ENCODE measurements at regions not wholly inside any gene's neighbourhood (a gene's known extent, or its start where the extent isn't known, plus 50 kb on each side); places are given as distances from the start of the nearest gene placed in this dataset.

DNA sequence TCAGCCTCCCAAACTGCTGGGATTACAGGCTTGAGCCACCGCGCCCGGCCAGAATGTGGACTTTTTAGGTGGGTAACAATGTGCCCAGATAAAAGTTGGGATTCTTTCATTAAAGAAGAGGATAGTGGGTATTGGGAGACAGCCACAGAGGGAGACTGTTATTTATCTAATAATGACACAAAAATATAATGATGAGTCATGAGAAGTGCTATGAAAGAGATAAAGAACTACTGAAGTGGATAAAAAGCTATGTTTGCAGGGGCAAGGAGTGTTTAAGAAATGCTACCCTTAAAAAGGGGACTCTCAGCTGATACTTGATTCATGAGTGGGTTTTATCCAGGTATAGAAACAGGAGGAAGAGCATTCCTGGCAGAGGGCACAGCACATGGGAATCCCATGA, 143.6 kb upstream of the ERCC6L2 start:
- ATAC-seq (no peak), DNase-seq (ENCODE audit: low read depth, low spot score) (no peak)
- H3K27ac ChIP-seq (ENCODE audit: low read depth, low read length): no peak overlapping the region
- no peaks in the 10 kb centered on the region for H3K79me2 ChIP-seq (ENCODE audit: insufficient read depth, low read length)
- TF ChIP-seq SIN3A (IDR thresholded peaks at IDR 0.05; ENCODE audit: low read depth) (no peak), ZNF274 (IDR thresholded peaks at IDR 0.05; ENCODE audit: low read depth, low read length) (no peak), ELF1 (IDR thresholded peaks at IDR 0.05; ENCODE audit: borderline replicate concordance, low read depth) (no peak), EZH2 (IDR thresholded peaks at IDR 0.05) (no peak), POLR2AphosphoS5 (IDR thresholded peaks at IDR 0.05; ENCODE audit: low read depth, low read length) (no peak), CEBPB (IDR thresholded peaks at IDR 0.05; ENCODE audit: low read depth) (no peak), YY1 (IDR thresholded peaks at IDR 0.05; ENCODE audit: extremely low read depth, insufficient replicate concordance, low read depth, low read length) (no peak), SRF (IDR thresholded peaks at IDR 0.05; ENCODE audit: low read depth) (no peak), EZH2phosphoT487 (IDR thresholded peaks at IDR 0.05; ENCODE audit: borderline replicate concordance) (no peak), EGR1 (IDR thresholded peaks at IDR 0.05; ENCODE audit: low read depth) (no peak), FOSL1 (IDR thresholded peaks at IDR 0.05; ENCODE audit: low read depth) (no peak), CBX3 (IDR thresholded peaks at IDR 0.05; ENCODE audit: low read depth) (no peak), RAD21 (IDR thresholded peaks at IDR 0.05; ENCODE audit: low read depth) (no peak), SP1 (IDR thresholded peaks at IDR 0.05; ENCODE audit: low read depth) (no peak)
- TF ChIP-seq, protein P1, sequence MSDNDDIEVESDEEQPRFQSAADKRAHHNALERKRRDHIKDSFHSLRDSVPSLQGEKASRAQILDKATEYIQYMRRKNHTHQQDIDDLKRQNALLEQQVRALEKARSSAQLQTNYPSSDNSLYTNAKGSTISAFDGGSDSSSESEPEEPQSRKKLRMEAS (IDR thresholded peaks at IDR 0.05): no peak
- TF ChIP-seq, protein P2, sequence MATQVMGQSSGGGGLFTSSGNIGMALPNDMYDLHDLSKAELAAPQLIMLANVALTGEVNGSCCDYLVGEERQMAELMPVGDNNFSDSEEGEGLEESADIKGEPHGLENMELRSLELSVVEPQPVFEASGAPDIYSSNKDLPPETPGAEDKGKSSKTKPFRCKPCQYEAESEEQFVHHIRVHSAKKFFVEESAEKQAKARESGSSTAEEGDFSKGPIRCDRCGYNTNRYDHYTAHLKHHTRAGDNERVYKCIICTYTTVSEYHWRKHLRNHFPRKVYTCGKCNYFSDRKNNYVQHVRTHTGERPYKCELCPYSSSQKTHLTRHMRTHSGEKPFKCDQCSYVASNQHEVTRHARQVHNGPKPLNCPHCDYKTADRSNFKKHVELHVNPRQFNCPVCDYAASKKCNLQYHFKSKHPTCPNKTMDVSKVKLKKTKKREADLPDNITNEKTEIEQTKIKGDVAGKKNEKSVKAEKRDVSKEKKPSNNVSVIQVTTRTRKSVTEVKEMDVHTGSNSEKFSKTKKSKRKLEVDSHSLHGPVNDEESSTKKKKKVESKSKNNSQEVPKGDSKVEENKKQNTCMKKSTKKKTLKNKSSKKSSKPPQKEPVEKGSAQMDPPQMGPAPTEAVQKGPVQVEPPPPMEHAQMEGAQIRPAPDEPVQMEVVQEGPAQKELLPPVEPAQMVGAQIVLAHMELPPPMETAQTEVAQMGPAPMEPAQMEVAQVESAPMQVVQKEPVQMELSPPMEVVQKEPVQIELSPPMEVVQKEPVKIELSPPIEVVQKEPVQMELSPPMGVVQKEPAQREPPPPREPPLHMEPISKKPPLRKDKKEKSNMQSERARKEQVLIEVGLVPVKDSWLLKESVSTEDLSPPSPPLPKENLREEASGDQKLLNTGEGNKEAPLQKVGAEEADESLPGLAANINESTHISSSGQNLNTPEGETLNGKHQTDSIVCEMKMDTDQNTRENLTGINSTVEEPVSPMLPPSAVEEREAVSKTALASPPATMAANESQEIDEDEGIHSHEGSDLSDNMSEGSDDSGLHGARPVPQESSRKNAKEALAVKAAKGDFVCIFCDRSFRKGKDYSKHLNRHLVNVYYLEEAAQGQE (IDR thresholded peaks at IDR 0.05; ENCODE audit: low read depth): no peak
- TF ChIP-seq, protein P3, sequence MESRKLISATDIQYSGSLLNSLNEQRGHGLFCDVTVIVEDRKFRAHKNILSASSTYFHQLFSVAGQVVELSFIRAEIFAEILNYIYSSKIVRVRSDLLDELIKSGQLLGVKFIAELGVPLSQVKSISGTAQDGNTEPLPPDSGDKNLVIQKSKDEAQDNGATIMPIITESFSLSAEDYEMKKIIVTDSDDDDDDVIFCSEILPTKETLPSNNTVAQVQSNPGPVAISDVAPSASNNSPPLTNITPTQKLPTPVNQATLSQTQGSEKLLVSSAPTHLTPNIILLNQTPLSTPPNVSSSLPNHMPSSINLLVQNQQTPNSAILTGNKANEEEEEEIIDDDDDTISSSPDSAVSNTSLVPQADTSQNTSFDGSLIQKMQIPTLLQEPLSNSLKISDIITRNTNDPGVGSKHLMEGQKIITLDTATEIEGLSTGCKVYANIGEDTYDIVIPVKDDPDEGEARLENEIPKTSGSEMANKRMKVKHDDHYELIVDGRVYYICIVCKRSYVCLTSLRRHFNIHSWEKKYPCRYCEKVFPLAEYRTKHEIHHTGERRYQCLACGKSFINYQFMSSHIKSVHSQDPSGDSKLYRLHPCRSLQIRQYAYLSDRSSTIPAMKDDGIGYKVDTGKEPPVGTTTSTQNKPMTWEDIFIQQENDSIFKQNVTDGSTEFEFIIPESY (IDR thresholded peaks at IDR 0.05; ENCODE audit: extremely low read depth, insufficient replicate concordance, low read length): no peak
- H3K9ac ChIP-seq (ENCODE audit: low read length): no peak overlapping the region
- H3K4me1 ChIP-seq (ENCODE audit: control insufficient read depth in 1 of 2, insufficient read depth in 2 of 2, low read length in 2 of 2): no peaks in the 10 kb centered on the region; a peak in 1 of 4 replicates
- RAD21 ChIA-PET (ENCODE audit: low non-redundant PET in 1 of 2, low total read pairs in 2 of 2, uncharacterized antibody in 2 of 2, unreplicated experiment in 2 of 2): no interaction called here
- CTCF ChIA-PET: no interaction called here
- intact Hi-C loops (cut with micrococcal nuclease): no loop called here
- BruUV-seq (replicated peaks): no TSS peak
- no peak overlapping the region for H3K4me2 ChIP-seq (ENCODE audit: low read length)
- no peaks in the 10 kb centered on the region for H3K9me3 ChIP-seq (ENCODE audit: control insufficient read depth in 1 of 2, insufficient read depth in 1 of 2, low read depth in 1 of 2, low read length in 2 of 2)
- H2AFZ ChIP-seq (ENCODE audit: low read depth, low read length, poor library complexity, severe bottlenecking): no peak overlapping the region
- POLR2A ChIA-PET: no interaction called here
- no peaks in the 10 kb centered on the region for H4K20me1 ChIP-seq (ENCODE audit: insufficient read depth)
- no peaks in the 10 kb centered on the region for H3K27me3 ChIP-seq (ENCODE audit: insufficient read depth, low read length)
- H3K36me3 ChIP-seq (ENCODE audit: control insufficient read depth in 1 of 2, insufficient read depth in 2 of 2, low read length in 2 of 2): no peaks in the 10 kb centered on the region
- H3K9me2 ChIP-seq (ENCODE audit: insufficient read depth): no peaks in the 10 kb centered on the region
- no peak overlapping the region for H3K4me3 ChIP-seq (replicated peaks in 1 of 2; ENCODE audit: low read depth in 1 of 2, low read length in 2 of 2)
